ENCODE measurements at regions not wholly inside any gene's neighbourhood (a gene's known extent, or its start where the extent isn't known, plus 50 kb on each side); places are given as distances from the start of the nearest gene placed in this dataset.

DNA sequence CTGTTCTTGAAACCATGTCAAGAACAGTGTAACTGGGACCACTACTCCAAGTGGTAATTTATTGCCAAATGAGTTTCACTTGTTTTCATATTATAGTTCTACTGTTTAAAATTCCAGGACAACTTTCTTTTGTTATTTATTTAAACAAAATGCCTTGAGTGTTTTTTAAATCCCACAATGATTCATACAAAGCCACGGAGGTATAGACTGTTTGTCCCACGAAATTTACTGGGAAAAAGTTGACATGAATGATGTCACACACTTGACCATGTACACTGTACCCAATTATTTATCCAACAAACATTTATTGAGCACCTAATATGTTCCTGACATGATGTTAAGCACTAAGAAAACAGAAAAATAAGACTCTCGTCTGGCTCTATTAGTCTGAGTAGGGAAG is 243.9 kb upstream of the SIX2 start:
- DNase-seq: no peak

DNA sequence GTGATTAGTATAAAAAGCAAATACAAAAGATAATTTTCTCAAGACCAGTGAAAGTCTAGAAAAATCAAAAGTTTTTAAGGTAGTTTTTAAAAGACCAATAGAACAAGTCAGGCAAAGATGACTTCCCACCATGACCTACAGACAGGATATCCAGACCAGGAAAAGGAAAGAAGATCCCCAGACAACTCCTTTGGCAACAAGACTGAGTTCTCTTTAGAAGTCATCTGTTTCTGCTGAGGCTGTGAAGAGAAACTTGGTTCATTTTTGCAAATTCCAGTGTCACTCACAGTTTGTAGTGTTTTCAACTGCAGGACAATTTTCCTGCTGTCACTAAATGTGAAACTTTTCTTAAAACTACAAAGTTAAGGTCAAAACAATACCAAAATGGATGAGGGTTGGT is 240.9 kb upstream of the SIX2 start:
- DNase-seq: no peak

DNA sequence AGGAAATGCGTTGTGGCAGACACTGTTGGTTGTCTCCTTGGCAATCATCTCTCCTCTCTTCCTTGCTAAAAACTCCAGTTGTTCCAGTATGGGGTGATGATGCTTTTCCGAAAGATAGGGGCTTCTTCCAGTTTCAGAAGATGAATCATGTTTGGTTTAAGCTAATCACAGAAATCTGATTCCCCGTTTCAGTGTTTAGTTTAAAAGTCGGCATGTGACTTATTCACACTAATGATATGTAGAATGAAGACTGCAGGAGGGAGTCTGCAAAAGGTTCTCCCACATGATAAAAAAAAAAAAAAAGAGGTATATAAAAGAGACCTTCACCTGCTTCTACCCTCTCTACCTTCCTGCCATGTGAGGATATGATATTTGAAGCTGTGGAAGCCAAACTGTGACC is 239.0 kb upstream of the SIX2 start:
- DNase-seq: no peak

DNA sequence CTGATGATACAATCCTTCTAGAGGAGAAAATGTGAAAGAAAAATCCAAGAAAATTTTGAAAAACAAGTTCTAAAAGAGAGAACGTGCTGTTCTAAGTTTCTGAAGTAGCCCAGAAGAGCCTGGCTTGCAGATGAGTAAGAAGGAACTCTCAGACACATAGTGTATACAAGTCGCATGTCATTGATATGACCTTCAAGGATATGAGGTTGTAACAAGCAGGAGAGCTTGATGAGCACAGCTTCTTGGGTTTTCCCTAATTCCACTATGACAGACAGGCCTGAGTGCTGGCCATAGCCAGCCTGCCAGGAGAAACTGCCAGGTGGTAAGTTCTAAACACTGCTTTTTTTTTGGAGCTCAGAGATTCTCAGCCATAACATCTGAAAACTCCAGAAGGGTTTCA is 235.7 kb upstream of the SIX2 start:
- DNase-seq: no peak

DNA sequence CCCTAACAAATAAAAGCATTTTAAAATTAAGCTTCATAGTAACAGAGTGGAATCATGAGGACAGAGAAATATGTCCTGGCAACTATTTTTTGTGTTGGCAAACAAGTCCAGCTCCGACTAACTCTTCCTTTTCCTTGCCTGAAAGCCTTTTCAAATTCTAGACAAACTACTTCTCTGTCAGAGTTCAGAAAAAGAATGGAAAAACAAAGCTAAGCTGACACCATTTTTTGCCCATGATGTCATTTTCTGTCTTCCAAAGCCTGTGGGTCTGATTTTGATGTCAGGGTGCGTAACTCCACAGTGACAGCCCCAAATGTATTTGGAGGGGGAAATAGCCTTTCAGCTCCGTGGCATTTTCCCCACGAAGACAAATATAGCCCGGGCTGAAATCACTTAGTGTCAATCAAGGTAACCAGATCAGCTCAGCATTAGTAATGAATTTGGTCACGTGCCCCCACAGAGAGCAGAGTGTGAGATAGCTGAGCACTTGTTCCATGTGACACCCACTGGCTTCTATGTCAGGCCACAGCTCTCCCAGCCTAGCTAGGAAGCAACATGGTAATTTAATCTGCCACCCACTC is 233.0 kb upstream of the SIX2 start:
- DNase-seq: peak; percentile 67 to 90 (median 69)

DNA sequence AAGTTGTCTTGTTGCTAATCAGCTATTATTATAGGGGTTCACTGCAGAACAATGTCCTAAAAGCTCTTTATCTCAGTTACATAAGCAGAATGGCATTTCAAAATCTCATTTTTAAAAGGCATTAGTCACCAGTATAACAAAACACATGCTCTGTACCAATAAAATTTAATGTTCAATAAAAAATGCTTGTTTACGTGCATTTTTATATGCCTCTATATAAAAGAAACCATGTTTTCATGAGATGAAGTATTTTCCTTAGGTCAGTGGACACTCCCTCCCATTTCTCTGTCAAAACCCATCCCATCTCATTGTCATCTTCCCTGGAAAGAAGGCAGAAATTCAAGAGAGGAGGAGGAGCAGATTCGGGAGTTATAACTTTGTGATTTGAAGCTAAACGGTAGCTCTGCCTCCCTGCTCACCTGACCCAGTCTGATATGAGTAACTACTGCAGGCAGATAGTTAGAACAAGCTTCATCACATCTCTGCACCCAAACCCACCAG is 231.9 kb upstream of the SIX2 start:
- DNase-seq: no peak

DNA sequence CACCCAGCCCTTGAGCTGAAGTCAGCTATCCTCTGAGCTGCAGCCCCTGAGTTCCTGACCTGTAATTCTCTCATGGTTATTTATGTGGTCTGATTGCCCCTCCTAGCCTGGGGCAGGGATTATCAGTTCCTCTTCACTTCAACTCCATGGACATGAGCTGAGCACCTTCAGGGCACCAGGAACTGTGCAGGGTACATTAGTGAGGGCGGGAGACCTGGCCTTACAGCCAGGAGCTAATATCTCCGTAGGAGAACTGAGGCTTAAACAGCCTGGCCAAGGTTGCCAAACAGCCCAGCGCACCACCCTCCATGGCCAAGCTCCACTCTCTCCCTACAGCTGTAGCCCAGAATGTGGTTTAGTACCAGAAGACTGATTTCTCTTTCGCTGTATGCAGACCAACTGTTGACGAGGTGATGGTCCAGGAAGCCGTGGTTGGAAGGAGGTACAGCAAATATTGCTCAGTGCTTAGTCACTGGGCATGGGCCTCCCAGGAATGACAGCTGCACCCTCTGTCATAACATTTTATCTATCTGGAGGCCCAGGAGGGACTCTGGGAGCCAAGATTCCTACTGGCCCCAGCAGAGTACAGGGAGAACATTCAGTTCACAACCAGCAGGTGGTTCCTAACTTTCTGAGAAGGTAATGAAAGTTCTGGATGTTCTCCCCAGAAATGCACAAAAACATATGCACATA is 228.7 kb upstream of the SIX2 start:
- DNase-seq: no peak

DNA sequence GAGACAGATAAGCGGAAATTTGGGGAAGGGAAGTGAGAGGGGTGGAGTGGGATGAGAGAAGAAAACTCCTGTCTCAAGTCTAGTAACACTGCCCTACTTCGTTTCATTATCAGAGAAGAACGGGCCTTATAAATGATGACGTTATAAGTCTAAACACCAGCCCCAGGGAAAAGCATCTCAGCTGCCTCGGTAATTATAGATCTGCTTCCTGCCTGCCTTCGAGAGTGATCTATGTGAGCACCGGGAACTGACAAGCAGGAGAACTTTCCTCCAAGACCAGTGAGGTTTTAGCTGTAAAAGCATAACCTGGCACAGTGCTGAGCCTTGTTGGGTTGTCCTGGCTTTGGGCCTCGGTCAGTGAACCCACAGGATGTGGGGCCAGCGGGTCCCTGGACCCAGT is 227.9 kb upstream of the SIX2 start:
- DNase-seq: peak in 2 of 3 experiments; percentile 52 to 77

DNA sequence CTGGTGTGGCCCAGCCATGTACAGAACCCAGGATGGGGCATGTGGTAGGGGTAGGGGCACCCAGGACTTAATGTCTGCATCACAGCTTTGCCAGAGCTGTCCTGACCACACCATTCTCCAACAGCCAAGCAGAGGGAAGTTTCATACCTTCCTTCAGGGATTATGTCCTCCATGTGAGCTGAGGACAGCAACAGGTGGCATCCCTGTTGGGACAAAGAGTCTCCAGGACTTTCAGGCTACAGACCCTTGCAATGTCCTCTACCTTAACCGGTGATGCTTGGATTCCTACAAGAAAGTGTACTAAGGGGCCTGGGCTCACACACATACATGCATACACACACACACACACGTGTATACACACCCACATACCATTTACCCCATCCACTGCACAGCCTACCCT is 227.0 kb upstream of the SIX2 start:
- no peak for DNase-seq

DNA sequence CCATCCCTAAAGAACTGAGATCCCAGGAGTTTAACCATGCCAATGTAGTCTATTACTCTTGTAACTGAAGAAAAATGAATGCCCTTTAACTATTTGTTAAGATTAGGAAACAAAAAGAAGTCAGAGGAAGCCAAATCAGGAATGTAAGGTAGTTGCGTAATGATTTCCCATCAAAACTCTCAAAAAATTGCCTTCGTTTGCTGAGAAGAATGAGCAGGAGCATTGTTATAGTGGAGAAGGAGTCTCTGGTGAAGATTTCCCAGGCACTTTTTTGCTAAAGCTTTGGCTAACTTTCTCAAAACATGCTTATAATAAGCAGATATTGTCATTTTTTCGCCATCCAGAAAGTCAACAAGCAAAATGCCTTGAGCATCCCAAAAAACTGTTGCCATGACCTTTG is 224.0 kb upstream of the SIX2 start:
- DNase-seq: no peak

DNA sequence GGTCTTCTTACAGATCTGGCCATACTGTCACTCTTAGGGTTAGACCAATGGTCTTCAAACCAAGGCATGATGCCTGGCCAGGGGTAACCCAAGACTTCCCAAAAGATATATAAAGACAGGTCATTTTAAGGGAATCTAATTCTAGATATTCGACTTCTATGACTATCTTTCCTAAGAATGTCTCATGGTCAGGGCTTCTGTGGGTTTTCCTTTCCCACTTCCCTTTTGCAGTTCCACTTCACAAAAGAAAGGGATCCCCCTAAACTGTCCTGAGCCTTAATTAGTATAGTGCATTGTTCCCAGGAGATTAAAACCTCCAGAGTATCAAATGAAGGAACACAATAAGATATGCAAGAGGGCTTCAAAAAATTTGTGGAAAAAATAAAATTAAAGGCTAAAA is 223.6 kb upstream of the SIX2 start:
- no peak for DNase-seq

DNA sequence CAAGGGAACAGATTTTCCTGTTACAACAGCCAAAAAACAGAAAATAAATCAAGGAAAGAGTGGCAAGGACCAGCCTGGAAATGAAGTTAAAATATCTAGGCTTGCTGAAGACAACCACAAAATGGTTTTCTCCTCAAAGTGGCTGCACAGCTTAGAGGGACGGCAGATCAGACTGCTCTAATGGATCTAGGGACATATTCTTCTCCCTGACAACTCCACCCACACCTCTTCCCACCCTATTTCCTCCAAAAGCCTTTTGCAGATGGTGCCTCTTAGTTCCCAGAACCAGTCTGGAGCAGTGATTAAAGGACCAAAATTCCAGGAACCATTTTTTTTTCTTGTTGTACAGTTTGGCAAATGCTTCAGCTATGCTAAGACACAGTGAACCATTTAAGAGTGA is 220.2 kb upstream of the SIX2 start:
- no peak for DNase-seq

DNA sequence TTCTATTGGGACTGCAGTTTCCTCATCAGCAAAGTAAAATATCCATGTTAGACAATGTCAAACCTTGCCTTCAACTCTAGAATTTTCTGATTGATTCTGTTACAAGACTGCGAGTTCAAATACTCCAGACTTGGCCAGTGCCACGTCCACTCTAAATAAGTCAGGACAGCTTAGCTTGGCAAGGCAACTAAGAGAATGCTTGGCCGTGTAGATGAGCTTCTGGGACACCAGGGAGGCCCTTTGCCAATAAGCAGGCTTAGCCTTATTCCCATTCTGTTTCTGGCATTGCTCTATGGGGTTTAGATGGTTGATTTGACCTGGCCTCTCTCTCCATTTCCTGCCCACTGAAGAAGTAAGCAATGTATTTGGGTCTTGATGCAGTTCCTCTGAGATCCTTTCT is 218.1 kb upstream of the SIX2 start:
- DNase-seq: no peak

DNA sequence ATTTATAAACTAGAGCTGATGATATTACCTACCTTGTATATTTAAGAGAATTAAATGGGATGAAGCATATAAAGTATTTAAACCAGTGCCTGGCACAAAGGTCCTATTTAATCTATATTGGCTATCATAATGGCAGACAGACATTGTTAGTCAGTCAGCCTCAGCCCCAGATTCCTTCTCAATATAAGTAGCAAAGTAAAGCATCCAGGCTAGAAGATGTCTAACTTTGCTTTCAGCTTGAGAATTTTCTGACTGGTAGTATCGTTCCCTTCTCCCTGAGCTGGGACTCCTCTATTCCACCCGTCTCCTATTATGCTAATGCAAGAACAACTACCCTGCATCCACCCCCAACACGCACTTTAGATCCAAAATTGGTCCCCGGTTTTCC is 215.7 kb upstream of the SIX2 start:
- DNase-seq: no peak

DNA sequence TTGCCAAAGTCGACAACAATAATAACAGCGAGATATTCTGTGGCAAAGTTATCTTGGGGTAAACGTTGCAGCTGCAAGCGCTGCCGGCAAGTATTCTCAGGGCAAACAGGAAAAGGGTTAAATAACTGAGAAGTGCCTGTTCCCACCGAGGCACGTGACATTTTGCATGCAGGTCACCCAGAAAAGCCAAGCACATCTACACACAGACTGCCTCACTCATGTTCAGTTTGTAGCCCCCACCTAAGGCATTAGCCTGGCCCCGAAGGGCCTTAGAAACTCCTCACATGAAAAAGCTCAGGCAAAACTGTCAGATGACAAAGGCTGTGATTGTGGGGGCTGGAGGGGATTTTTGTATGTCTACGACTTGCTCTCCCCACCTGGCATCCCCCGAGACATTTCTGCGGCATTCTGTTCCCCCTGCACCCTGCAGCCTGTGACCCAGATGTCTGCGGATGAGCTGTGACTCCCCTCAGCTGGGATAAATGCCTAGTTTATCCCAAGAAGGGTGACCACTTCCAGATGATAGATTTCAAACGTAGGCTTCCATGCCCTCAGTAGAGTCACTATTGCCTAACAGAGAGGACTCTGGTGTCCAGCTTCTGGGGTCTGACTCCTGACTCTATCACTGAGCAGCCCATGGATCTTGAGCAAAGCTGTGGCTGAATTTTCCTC is 215.2 kb upstream of the SIX2 start:
- no peak for DNase-seq

DNA sequence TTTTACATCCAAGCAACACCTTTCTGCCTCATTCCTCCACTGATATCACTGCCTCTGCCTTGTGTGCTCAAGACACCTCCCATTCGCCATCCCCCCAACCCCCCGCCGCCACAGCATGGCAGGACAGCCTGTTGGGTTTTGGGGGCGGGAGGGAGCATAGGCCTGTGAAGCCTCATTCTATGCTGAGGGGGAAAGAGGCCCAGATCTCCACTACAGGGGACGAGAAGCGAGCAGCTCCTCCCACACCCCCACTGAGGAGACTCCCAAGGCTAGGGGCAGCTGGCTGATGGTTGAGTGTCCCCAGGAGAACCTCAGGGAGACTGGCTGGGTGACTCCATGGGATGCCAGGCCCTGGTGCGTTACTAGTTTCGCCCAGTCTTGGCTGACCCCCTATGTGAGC is 214.3 kb upstream of the SIX2 start:
- DNase-seq: no peak

DNA sequence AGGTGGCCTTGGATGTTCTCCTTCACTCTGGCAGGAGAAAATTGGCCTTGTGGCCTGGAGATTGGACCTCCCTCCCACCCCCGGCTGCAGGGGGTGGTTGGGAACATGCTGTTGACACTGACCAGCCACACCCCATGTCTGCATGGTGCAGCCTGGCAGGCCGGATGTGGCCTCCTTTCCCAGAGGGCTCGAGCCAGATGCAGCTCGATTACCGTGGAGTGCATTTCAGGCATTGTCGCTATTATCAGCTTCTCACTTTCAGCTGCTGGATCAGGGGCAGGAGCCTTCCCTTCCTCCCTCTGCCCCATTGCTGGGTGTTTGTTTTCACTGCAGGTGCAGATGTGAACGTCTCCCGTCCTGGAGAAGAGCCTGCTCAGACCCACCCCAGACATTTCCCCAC is 211.0 kb upstream of the SIX2 start:
- peak; percentile 33 to 65 (median 46) for DNase-seq

DNA sequence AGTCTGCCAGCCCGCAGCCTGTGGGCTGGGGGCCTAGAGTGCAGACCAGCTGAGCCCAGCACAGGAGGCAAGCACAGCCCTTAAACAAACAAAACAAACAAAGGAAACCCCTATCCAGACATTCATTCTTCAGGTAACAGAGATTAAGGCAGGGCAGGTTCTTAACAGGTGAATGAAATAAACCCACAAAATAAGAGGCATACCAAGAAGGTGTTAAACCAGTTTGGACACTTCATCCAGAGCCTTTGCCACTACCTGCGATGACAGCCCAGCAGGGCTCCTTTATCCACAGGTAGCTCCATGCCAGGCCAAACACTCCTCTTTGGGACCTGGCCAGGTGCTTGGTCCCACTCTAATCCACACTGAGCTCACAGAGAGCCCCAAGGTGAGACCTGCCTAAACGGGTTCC is 209.7 kb upstream of the SIX2 start:
- peak in 2 of 3 experiments; percentile 49 to 72 for DNase-seq

DNA sequence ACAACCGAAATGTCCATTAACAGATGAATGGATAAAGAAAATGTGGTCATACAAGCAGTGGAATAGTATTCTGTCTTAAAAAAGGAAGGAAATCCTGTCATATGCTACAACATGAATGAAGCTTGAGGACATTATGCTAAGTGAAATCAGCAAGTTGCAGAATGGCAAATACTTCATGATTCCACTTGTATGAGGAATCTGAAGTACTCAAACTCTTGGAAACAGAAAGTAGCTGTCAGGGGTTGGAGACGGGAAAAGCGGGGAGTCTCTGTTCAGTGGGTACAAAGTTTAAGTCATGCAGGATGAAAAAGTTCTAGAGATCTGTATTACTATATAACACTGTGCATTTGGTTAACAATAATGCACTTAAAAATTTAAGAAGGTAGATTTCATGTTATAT is 209.0 kb upstream of the SIX2 start:
- DNase-seq: no peak

DNA sequence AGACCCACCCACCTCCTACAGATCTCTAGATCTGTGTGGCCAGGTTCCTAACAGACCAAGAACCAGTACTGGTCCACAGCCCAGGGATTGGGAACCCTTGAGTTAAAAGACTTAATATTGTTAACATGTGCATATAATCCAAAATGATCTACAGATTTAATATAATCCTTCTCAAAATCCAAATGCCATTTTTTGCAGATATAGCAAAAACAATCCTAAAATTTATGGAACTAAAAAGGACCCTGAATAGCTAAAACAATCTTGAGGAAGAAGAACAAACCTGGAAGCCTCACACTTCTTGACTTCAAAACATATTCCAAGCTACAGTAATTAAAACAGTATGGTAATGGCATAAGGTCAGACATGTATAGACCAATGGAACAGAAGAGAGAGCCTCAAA is 206.9 kb upstream of the SIX2 start:
- no peak for DNase-seq

DNA sequence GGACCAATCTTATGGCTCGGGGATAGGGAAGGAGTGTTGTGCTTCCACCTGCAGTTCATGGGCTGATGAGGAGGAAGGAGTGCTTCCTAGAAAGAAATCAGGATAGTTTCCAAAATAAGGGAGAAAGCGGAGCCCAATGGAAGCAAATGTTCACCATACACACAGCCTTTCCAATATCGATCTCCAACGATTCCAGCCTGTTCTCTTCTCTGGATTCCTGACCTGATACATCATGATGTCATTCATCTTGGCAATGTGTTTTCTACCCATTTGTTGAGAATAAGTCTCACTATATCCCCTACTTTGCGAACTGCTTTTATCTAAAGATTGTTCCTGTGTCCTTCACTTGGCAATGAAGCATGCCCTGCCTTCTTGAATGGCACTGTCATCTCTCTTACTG is 205.3 kb upstream of the SIX2 start:
- no peak for DNase-seq

DNA sequence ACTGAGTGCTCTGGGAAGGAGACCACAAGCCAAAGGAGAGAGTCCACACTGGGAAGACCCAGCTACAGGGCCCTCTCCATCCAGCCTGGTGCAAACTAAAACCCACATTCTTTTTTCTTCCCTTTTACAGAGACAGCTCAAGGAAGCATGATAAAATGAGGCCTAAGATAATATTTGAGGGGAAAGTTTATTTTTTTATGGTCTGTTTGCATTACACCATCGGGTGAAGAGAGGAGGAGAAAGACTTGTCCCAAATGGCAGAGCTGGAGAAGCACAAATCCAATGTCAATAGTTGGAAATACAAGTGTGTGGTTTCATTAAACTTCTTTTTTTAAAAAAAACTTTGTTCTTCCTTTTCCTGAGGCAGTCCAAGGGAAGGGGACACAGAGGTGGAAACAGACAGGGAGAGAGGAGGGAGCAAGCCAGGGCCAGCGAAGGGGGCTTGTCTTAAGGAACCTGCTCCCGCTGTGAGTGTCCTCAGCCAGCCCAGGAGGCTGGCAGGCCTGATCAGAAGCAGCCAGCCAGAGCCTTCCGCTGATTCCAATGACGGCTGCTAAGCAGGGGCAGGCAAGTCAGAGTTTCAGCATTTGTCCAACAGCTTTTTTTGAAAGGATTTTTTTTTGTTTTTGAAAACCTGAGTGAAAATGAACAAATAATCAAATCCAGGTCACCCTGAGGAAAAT is 203.8 kb upstream of the SIX2 start:
- no peak for DNase-seq

DNA sequence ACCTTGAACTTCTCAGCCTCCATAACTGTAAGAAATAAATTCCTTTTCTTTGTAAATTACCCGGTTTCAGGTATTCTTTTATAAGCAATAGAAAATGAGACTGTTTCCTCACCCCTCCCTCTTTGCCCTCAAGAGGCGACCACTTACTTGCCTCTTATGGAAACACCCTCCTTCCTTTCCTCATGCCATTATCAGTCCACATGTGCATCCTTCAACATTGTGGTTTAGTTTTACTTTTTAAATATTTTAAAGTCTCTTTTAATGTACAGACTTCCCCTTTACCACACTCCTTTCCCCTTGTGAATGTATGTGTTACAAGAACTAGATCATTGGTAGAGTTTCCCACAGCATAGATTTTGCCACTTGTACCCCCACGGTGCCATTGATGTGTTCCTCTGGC is 202.4 kb upstream of the SIX2 start:
- no peak for DNase-seq

Data from NCI-H1417 (cell line).